Activated T-helper 1 cell treated with anti-CD3 and anti-CD28 coated beads, Interleukin-2, amount 50 U/mL, for 16 hours (primary cell): ENCODE measurements at regions not wholly inside any gene's neighbourhood (a gene's known extent, or its start where the extent isn't known, plus 50 kb on each side); places are given as distances from the start of the nearest gene placed in this dataset.
"Not testable (repeated sequence)": the region's sequence is repeated elsewhere in the genome, so short reads cannot be mapped to it uniquely, and the experiment has no call there.

ENCODE experiments used
- DNase-seq, 2 donors: peaks; one replicate each; pipeline ENCODE4 v3.0.0-alpha.2; 2020; ENCODE audit warnings: low read depth in 1 of 2, low spot score in 1 of 2

GRCh38 chr18:60319129-60319528, 53.4 kb downstream of the MC4R start:
- DNase-seq: no peak

GRCh38 chr18:60311676-60312360, 60.8 kb downstream of the MC4R start:
- no peak for DNase-seq

- DNase-seq: no peak
These were observed 76.9 kb downstream of the MC4R start for GRCh38 chr18:60295674-60296073.

DNA sequence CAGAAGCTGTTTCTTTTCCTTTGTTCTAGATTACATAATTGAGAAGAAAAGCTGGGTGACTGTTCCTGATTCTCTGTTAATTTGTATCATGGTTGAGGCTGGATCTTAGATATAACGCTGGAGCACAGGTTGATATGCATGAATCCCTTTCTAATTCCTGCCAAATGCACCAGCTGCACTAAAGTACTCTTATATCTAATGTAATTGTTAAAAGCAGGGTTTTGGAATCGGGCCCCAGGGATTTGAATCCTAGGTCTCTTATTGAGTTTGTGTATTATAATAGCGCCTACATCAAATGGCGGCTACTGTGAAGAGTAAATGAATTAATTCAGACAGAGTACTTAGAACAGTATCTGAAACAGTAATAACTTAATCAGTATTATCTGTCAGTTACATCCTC, 80.4 kb downstream of the MC4R start:
- DNase-seq: no peak

DNA sequence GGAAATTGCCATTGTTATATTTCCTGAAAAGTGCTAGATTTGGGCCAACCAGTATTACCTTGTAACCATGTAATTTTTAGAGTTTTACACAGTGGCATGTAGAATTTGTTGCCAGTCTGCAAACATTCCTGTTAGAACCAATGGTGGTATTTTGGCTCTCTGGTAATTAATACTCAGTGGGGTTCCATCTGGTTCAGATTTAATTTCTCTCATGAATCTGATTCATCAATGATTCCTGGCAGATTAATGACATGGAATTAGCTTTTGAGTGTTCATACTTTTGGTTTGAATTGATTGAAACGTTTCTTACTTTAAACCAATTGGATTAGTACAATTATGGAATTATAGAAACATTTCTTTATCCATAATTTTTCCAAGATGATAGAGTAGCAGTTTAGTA, 93.2 kb downstream of the MC4R start:
- no peak for DNase-seq

GRCh38 chr18:60277855-60278480, 94.6 kb downstream of the MC4R start:
- DNase-seq: no peak

DNA sequence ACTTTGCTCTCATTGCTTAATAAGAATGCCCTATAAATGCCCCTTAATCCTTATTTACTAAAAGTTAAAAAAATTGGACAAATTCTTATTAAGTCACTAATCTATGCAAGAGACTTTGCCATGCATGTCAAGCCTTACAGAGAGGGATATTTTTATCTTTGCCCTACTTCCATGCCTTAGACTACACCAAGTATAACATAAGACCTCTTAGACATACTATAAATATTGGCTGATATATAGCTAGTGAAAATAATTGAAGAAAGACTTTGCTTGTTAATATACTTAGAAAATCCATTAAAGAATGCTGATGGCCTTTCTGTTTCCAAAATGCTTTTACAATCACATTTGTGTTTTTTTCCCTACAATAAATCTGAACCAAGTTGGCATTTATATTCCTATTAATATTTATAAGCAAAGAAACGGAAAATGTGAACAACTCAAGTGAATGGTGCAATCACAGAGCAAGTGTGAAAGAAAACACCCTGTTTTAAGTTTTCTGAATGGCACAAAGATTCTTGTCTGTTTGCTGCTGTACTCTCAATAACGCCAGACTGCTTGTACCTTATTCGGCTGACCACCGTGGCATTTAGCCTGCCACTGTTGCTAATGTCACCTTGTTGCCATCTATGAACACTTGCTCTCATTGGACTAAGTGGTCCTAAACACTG, 105.0 kb downstream of the MC4R start:
- DNase-seq: no peak

- no peak for DNase-seq
These were observed 106.0 kb downstream of the MC4R start for GRCh38 chr18:60266558-60266957.

DNA sequence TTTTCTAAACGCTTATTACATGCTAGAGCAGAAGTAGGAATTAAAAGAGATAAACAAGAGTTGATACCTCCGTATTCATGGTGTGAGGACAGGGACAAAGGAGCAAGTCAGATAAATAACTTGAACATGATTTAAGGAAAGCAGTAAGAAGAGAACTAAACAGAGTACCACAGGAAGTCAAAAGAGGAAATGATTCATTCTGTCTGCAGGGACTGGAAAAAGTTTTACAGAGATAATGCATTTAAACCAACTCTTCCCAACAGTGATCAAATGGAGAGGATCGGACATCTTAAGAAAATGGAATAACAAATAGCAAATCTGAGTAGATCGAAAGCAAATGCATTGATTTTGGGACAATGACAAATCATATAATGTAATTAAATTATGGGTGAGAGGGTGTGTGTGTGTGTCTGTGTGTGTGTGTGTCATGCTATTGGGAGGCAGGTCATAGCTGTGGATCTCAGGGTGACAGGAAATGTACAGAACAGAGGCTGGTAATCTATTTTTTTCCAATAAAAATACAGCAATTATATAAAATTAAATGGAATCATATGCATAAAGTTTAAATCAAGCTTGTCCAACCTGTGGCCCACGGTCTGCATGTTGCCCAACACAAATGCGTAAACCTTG, 113.4 kb downstream of the MC4R start:
- DNase-seq: no peak

DNA sequence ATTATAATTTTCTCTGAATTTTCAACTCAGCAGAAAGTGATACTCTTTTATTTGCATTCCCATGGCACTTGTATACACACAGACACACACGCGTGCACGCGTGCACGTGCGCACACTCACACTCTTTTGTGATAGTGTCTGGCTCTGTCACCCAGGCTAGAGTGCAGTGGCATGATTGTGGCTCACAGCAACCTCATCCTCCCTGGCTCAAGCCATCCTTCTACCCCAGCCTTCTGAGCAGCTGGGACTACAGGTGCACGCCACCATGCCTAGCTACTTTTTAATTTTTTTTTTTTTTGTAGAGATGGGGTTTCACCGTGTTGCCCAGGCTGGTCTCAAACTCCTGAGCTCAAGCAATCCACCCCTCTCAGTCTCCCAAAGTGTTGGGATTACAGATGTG, 123.2 kb downstream of the MC4R start:
- no peak for DNase-seq

DNA sequence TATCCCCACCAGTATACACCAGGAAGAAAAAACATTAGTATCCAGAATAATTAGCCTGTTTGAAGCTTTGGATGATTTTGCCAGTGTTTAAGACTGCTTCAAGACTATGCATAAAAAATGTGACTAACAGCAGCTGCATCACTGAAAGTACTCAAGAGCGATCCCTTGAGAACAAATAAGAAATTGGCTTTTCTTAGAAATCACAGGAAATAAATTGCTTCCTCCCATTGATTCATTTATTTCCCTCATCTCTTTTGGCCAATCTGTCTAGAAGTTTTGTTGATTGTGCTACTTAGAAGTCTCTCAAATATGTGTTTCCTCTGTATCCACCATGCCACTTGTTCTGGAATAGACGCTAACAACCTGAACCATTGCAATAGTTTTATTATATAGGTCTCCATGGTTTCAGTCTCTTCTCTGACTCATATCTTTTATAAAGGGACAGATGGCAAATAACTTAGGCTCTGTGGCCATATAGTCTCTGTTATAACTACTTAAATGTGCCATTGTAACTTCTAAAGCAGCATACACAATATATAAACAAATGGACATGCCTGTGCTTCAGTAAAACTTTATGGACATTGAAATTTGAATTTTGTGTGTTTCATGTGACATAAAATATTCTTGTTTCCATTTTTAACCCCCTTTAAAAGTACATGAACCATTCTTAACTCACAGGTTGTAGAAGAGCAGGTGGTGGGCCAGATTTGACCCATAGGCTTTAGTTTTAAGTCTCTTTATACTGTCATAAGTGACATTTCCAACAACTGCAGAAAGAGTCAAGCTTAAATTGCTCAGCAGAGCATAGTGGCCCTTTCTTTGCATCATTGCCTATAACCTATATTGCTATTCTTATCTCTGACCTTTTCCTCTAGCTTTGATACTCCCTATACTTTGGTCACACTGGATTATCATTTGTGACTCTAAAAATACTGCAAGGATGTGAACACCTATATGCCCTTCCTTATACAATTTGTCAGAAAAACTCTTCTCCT, 123.9 kb downstream of the MC4R start:
- DNase-seq: no peak

GRCh38 chr18:60247103-60247502, 125.5 kb downstream of the MC4R start:
- DNase-seq: no peak

DNA sequence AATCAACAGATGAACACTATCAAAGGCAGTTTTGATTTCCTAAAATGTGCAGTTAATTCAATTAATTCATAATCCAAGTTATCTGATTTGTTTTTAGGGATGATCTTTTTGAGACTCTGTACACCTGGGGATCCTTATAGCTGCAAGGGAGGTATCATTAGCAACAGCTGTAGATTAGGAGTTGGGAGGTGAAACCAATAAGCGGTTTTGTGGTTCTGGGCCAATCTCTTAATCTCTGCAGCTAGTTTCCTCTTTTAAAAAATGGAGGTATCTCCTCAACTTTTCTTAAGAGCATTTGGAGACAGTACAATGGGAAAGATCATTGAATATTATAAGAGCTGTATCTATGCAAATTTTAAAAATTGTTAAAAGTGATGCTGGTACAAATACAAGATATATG, 126.0 kb downstream of the MC4R start:
- no peak for DNase-seq

- no peak for DNase-seq
These were observed 127.5 kb downstream of the MC4R start for GRCh38 chr18:60245096-60245495.

GRCh38 chr18:60239024-60239710, 133.4 kb downstream of the MC4R start:
- not testable (repeated sequence) for DNase-seq

- no peak for DNase-seq
These were observed 137.4 kb downstream of the MC4R start for GRCh38 chr18:60235164-60235563.

GRCh38 chr18:60232541-60232940, 140.0 kb downstream of the MC4R start:
- no peak for DNase-seq

- DNase-seq: no peak
These were observed 143.7 kb downstream of the MC4R start for GRCh38 chr18:60228609-60229595.

DNA sequence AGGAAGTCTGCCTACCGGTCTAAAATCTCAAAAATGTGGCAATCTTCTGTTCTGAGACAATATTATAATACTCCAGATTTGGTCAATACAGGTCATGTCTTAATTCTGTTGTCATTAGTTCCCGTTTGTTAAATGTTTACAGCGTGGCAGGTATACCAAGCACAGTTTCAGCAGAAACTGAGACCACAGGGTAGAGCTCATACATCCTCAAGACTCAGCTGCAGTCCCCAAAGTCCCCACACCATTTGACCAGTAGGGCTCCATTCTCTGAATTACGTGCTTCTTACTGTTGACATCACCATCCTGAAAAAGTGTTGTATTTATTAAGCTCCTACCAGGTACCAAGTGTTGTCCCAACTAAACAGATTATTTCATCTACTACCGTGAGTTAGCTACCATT, 157.1 kb downstream of the MC4R start:
- DNase-seq: no peak
